CD4-positive, alpha-beta T cell (primary cell): ENCODE measurements at regions not wholly inside any gene's neighbourhood (a gene's known extent, or its start where the extent isn't known, plus 50 kb on each side); places are given as distances from the start of the nearest gene placed in this dataset.

Source experiments
- ATAC-seq: fragments of 200-7000 bp; cut with Tn5 transposase; one replicate; pipeline ENCODE4 v1.10.0; 2022; ENCODE audit warnings: mild to moderate bottlenecking; ENCODE audit not compliant: poor library complexity
- CTCF ChIA-PET: fragments of 350-600 bp; sonication (Branson Sonifier 250); formaldehyde crosslinking; loops from one replicate; lab custom pipeline; 2021; ENCODE audit warnings: antibody characterized with exemption, inconsistent platforms; lab: Charles Lee
- POLR2A ChIA-PET: fragments of 350-600 bp; sonication (Branson Sonifier 250); formaldehyde crosslinking; loops from one replicate; lab custom pipeline; 2021; ENCODE audit warnings: antibody characterized with exemption, inconsistent platforms; lab: Charles Lee
- DNase-seq, 14 experiments: peaks; one replicate each; pipeline ENCODE4 v3.0.0-alpha.2; 2013 to 2020; ENCODE audit warnings: mixed read lengths in 2 of 14
- H3K27ac ChIP-seq, 2 donors: one replicate each; pipeline versions ENCODE4 v1.5.1 to v1.7.0; 2013; ENCODE audit warnings: low read length in 2 of 2, low read depth in 1 of 2, mild to moderate bottlenecking in 1 of 2
- H3K27me3 ChIP-seq, 2 experiments: 1 replicate in 1 of 2; 2 replicates in 1 of 2; pipeline versions ENCODE4 v1.6.1 to v1.7.0; 2013; ENCODE audit warnings: low read length in 2 of 2, control low read depth in 1 of 2, mild to moderate bottlenecking in 1 of 2, moderate library complexity in 1 of 2; ENCODE audit not compliant: insufficient read depth in 2 of 2, control insufficient read depth in 1 of 2
- H3K36me3 ChIP-seq: one replicate; pipeline ENCODE4 v1.6.1; 2013; ENCODE audit warnings: low read length, control low read depth; ENCODE audit not compliant: insufficient read depth
- H3K4me1 ChIP-seq: one replicate; pipeline ENCODE4 v1.6.1; 2013; ENCODE audit warnings: low read length, control low read depth; ENCODE audit not compliant: insufficient read depth
- H3K4me3 ChIP-seq: one replicate; pipeline ENCODE4 v1.5.1; 2013; ENCODE audit warnings: mild to moderate bottlenecking, low read length, moderate library complexity
- H3K9me3 ChIP-seq, 2 experiments: 1 replicate in 1 of 2; 2 replicates in 1 of 2; pipeline versions ENCODE4 v1.6.1 to v1.7.0; 2013; ENCODE audit warnings: low read length in 2 of 2, mild to moderate bottlenecking in 2 of 2, control low read depth in 1 of 2, moderate library complexity in 1 of 2; ENCODE audit not compliant: control insufficient read depth in 1 of 2, insufficient read depth in 1 of 2
- H3K27ac Mint-ChIP-seq: one replicate; pipeline ENCODE4 v1.8.0; 2020; ENCODE audit warnings: mixed read lengths
- H3K27me3 Mint-ChIP-seq: one replicate; pipeline ENCODE4 v1.8.0; 2021; ENCODE audit warnings: mixed read lengths
- H3K36me3 Mint-ChIP-seq: one replicate; pipeline ENCODE4 v1.8.0; 2021; ENCODE audit warnings: low read depth, mixed read lengths
- H3K4me1 Mint-ChIP-seq: one replicate; pipeline ENCODE4 v1.8.0; 2021; ENCODE audit warnings: low read depth, mixed read lengths
- H3K4me3 Mint-ChIP-seq: one replicate; pipeline ENCODE4 v1.8.0; 2020; ENCODE audit warnings: mild to moderate bottlenecking, mixed read lengths
- H3K9me3 Mint-ChIP-seq: one replicate; pipeline ENCODE4 v1.8.0; 2020; ENCODE audit warnings: mixed read lengths
- intact Hi-C, 2 experiments: fragments of 100-400 bp; cut with DNase I in 1 of 2; cut with micrococcal nuclease in 1 of 2; formaldehyde crosslinking; loops; one replicate each; pipeline versions ENCODE4 v1.15.1 to v1.9.0; 2023 to 2025; cut with DNase I, micrococcal nuclease
- TF ChIP-seq, protein P1 (sequence below): fragments of 200-600 bp; IDR thresholded peaks from one replicate; pipeline ENCODE4 v1.8.0; 2022; ENCODE audit warnings: antibody characterized with exemption, mild to moderate bottlenecking

DNA sequence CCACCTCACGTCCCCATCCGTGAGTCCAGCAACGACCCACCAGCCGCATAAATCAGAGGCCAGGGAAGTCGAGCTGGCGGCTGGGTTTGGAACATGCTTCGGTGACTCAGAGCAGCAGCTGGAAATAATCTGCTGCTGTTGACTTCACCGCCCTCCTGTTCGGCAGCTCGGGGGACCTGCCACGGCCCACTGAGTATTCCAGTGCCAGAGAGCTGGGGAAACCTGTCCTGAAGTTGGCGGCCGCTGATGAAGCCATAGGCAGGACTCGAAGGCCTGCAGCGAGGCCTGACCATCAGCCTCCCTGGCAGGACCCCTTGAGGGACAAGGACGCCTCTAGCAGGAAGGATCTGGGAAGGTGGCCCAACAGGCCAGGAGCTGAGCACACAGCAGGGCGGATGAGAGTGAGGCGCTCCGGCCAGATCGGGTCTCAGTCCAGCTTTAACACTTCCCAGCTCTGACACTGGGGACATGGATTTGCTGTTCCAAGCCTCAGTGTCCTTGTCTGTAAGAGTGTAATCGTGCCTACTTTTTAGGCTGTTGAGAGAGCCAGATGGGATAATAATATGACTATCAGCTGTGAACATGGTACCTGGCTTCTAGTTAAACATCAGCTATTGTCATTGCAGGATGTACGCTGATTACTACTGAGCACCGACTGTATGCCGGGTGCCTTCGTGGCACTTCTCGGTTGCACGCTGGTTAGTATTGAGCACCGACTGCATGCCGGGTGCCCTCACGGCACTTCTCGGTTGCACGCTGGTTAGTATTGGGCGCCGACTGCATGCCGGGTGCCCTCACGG is 50.4 kb upstream of the CIBAR2 start:
- no peak overlapping the region for H3K4me3 Mint-ChIP-seq
- no peak overlapping the region for H3K27ac Mint-ChIP-seq
- Histone ChIP-seq H3K27ac (no peak overlapping the region), H3K9me3 (no peaks in the 10 kb centered on the region), H3K36me3 (no peaks in the 10 kb centered on the region), H3K27me3 (peaks cover 3 to 8% of the 10 kb centered on the region in 2 experiments), H3K4me1 (peaks cover 8% of the 10 kb centered on the region), H3K4me3 (no peak overlapping the region)
- intact Hi-C loops, result no loop called here
- POLR2A ChIA-PET, result no interaction called here
- H3K27me3 Mint-ChIP-seq, result peaks cover 15% of the 10 kb centered on the region
- no peaks in the 10 kb centered on the region for H3K36me3 Mint-ChIP-seq
- DNase-seq, result no peak
- CTCF ChIA-PET, result no interaction called here
- H3K9me3 Mint-ChIP-seq, result no peaks in the 10 kb centered on the region
- TF ChIP-seq, protein P1, sequence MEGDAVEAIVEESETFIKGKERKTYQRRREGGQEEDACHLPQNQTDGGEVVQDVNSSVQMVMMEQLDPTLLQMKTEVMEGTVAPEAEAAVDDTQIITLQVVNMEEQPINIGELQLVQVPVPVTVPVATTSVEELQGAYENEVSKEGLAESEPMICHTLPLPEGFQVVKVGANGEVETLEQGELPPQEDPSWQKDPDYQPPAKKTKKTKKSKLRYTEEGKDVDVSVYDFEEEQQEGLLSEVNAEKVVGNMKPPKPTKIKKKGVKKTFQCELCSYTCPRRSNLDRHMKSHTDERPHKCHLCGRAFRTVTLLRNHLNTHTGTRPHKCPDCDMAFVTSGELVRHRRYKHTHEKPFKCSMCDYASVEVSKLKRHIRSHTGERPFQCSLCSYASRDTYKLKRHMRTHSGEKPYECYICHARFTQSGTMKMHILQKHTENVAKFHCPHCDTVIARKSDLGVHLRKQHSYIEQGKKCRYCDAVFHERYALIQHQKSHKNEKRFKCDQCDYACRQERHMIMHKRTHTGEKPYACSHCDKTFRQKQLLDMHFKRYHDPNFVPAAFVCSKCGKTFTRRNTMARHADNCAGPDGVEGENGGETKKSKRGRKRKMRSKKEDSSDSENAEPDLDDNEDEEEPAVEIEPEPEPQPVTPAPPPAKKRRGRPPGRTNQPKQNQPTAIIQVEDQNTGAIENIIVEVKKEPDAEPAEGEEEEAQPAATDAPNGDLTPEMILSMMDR, result no peak
- no peak for ATAC-seq
- H3K4me1 Mint-ChIP-seq, result peaks cover 12% of the 10 kb centered on the region

- intact Hi-C loops, result no loop called here
- no peak overlapping the region for H3K27ac ChIP-seq
These were observed 51.2 kb upstream of the CIBAR2 start for GRCh38 chr16:85163278-85164112.

GRCh38 chr16:85164431-85164830 is 52.2 kb upstream of the CIBAR2 start:
- H3K9me3 ChIP-seq, result no peaks in the 10 kb centered on the region
- no peaks in the 10 kb centered on the region for H3K4me1 ChIP-seq
- intact Hi-C loops, result no loop called here
- CTCF ChIA-PET, result no interaction called here
- peaks cover 12 to 18% of the 10 kb centered on the region in 2 experiments for H3K27me3 ChIP-seq
- H3K36me3 ChIP-seq, result no peaks in the 10 kb centered on the region
- Mint-ChIP-seq H3K9me3 (no peaks in the 10 kb centered on the region), H3K27ac (no peak overlapping the region), H3K4me1 (peaks cover 3% of the 10 kb centered on the region), H3K4me3 (no peak overlapping the region), H3K36me3 (no peaks in the 10 kb centered on the region), H3K27me3 (peaks cover 25% of the 10 kb centered on the region)
- H3K4me3 ChIP-seq, result no peak overlapping the region
- H3K27ac ChIP-seq, result no peak overlapping the region
- DNase-seq (no peak), ATAC-seq (no peak)
- POLR2A ChIA-PET, result no interaction called here
- TF ChIP-seq, protein P1, result no peak

More at GRCh38 chr16:85163278-85164112, 51.2 kb upstream of the CIBAR2 start:
- no peak overlapping the region for H3K27ac Mint-ChIP-seq
- H3K36me3 Mint-ChIP-seq, result no peaks in the 10 kb centered on the region
- CTCF ChIA-PET, result no interaction called here
- Histone ChIP-seq H3K27me3 (peaks cover 9 to 16% of the 10 kb centered on the region in 2 experiments), H3K36me3 (no peaks in the 10 kb centered on the region), H3K9me3 (no peaks in the 10 kb centered on the region), H3K4me3 (no peak overlapping the region), H3K4me1 (peaks cover under 1% of the 10 kb centered on the region)
- no peak overlapping the region for H3K4me3 Mint-ChIP-seq
- POLR2A ChIA-PET, result no interaction called here
- H3K4me1 Mint-ChIP-seq, result peaks cover 5% of the 10 kb centered on the region
- DNase-seq, result no peak
- ATAC-seq, result no peak
- TF ChIP-seq, protein P1, result no peak
- no peaks in the 10 kb centered on the region for H3K9me3 Mint-ChIP-seq
- H3K27me3 Mint-ChIP-seq, result peaks cover 22% of the 10 kb centered on the region
